T-helper 2 cell (primary cell): ENCODE measurements at regions not wholly inside any gene's neighbourhood (a gene's known extent, or its start where the extent isn't known, plus 50 kb on each side); places are given as distances from the start of the nearest gene placed in this dataset.

ENCODE experiments used
- DNase-seq, 5 experiments: peaks; one replicate each; pipeline versions ENCODE4 v3.0.0 to v3.0.0-alpha.2; 2012 to 2022

DNA sequence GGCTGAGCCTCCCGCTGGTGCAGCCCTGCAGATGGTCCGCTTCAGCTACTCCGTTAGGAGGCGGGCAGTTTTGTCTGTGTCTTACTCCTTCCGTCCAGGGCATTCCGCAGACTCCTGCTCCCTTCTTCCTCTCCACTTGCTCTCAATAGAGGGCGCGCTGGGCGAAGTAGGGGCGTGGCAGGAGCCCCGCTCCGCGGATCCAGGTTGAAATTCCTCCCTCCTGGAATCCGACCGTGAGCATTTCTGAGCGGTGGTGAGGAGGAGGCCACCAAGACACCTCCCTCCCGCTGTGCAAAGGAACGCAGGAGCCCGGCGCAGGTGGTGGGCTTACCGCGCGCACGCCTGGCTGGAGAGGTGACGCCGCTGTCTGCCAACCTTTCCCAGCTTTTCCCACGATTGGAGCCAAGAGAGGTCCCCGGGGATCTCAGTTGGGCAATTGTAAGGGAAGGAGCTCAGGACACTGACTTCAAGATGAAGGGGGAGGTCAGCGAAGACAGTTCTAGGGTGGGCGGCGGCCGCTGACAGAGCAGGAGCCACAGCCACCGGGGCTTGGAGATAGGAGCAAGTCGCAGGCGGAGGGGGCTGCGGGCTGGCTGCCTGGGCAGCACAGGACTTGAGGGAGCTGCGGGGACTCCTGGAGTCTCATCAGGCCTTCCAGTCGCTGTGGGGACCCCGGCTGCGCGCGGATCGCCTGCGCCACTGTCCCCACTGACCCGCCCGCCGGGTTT, 1011.3 kb downstream of the XPNPEP1 start:
- DNase-seq, result no peak

DNA sequence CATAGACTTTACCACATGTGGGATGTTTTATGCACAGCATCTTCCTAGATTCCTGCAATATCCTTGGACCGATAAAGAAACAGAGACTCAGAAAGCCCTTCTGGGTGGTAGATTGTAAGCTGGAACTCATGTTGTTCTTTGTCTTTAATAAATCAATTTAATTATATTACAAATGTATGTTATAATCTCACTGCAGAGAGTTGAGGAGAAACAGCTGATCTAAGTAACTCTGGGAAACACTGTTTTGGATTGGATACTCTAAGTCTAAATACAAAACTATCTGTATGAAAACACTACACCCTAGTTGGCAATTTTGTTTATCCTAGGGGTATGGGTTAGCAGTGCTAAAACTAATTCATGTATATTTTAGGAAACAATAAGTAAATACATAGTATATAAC, 1015.2 kb downstream of the XPNPEP1 start:
- DNase-seq, result no peak

DNA sequence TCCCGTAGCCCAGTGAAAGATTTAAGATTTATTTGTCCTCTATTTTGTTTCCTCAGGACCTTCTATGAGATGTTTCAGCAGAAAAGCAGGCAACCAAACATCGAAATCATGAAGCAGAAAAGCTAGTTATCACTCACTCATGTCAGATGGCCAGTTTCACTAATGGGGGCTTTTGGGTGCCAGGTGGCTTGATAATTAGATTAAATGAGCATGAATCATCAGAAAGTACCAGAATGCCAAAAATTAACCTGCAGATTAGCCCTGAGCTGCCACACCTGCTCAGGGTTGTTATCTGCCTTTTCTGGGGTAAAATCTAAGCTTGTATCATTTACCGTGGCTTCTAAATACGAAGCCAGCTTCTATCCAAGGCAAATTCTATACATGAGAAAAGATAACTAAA, 1017.5 kb downstream of the XPNPEP1 start:
- no peak for DNase-seq

DNA sequence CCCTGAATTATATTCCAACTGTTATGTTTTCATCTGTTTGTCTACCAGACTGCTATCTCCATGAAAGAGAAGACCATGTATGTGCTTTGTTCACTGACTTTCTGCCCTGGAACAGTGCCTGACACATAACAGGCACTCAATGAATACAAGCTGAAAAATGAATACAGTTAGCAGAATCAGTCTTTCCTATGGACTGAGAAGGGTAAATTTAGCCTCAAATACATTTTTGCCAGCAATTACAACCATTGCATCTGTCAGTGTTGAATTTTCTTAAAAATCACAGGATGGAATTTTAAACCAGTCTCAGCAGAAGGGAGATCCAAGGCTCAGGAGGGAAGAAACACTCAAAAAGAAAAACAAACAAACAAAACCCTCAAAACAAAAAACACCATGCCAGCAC, 1018.1 kb downstream of the XPNPEP1 start:
- no peak for DNase-seq

DNA sequence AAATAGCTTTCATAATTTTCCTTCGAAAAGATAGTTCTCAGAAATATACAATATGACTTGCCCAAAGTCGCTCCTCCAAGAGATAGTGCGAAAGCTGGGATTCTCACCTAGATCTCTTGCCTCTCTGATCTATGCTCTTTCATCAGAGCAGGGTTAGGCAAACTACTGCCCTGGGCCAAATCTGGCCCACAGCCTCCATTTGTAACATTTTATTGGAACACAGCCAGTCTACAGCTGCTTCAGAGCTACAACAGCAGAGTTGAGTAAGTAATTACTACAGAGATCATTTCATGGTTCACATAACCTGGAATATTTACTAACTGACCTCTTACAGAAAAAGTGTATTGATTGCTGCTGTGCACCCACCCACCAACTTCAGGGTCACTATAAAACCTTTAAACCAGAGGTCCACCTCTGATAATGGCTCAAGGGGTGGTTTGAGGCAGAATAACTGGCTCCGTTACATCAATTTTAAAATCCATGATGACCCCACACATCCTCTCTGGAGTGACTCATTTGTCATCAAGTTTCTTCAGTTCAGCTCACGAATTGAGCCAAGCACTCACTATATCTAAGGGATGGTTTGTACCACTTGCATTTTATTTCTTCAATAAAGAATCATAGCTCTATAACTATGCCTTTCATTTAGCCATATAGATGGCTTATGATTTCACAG, 1019.0 kb downstream of the XPNPEP1 start:
- no peak for DNase-seq

DNA sequence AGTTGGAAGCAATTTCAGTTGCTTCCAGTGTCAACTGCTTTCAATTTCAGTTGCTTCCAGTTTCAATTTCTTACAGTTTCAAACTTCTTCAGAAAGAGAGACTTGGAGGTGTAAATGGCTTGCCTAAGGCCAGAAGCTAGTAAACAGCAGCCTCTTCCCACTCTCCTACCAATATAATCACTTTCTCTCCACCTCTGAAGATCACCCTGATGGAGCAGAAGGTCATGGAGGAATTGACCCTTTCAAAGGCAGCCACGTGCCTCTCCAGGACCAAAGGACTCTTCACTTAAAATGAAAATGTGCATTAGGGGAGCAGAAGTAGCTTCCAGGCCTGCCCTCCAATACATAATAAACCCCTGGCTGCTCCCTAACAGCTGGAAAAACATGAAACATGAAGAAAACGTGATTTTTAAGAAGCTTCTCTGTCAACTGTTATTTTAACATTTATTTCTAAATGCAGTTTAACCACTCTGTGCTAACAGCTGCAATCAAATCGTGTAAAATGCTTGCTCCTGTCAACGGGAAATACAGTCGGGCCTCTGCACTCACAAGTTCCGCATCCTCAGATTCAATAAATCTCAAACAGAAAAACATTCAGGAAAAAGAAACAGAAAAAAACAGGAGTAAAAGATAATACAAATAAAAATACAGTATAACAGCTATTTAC, 1020.6 kb downstream of the XPNPEP1 start:
- DNase-seq, result no peak

DNA sequence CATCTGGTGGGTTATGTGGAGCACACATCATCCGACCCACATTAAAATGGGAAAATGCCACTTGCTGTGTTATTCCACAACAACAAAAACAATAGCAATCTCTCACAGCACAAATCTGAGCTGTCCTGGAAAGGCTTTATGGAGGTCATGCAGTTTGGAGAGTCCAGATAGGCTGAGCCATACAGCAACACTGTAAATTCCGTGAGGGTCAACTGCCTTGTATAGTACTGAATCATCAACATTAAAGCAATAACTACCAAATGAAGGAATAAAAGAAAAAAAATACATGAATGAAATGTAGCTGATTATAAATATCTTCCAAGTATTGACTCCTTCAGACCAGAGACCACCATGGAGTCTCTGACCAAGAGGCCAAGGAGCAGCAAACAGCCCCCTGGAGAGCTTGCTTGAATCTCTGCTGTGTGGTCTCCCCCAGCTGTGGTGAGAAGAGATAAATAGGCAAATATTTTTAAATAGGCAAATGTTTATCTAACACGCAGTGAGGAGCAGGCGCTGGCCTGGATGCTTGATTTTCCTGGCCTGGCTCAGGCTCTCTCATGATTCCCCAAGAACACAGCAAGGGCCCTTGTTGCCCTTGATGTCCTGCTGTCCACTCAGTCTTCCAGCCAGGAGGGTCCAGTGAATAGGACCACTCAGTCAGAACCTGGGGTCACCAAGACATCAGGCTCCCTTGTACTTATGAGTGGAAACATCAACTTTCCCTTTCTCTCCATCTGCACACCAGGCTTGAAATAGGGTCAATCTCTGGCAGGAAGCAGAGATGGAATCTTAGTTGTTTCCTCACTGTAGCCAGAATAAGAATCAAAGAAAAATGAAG, 1021.3 kb downstream of the XPNPEP1 start:
- no peak for DNase-seq

DNA sequence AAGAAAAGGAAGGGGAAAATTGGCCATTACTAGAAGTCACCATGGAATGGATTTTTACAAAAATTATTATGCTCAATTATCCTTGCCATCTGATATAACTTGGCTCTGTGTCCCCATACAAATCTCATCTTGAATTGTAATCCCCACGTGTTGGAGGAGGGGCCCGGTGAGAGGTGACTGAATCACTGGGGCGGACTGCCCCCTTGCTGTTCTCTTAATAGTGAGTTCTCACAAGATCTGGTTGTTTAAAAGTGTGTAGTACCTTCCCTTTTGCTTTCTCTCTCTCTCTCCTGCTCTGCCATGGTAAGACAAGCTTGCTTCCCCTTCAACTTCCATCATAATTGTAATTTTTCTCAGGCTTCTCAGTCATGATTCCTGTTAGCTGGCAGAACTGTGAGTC, 1023.6 kb downstream of the XPNPEP1 start:
- DNase-seq, result no peak

DNA sequence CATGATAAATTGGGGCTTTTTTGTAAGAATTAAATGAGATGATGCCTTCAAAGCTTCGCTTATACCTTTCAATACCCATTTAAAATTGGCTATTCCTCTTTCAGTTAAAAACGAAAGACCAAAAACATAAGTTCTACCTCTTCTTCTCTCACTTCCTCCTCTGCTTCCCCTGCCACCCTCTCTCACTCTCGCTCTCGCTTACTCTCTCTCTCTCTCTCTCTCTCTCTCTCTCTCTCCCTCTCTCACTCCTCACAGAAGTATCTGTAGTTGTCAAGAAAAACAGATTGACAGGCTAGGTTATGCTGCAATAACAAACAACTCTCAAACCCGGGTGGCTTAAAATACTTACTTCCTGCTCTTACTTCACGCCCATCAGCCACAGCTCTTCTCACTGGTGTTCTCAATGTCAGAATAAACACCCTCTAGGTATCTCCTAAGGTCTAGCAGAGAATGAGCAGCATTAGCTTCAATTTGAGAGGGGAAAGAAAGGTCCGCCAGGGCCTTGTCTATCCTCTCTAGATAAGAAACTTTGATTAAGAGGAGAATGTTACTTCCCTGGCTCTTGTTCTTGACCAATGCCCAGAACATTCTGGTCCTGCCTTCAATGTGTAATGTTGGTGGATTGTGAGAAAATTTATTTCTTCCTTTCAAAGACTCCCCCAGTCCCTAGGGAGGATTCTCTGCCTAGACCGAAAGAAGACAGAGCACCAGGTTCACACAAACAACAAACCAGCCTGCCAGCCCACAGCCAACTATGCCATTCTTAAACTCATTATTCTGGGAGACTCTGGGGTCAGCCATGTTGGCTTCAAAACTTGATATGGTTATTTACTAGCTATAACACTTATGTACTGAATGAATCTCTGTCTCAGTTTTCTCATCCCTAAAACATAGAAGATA, 1028.7 kb downstream of the XPNPEP1 start:
- no peak for DNase-seq

DNA sequence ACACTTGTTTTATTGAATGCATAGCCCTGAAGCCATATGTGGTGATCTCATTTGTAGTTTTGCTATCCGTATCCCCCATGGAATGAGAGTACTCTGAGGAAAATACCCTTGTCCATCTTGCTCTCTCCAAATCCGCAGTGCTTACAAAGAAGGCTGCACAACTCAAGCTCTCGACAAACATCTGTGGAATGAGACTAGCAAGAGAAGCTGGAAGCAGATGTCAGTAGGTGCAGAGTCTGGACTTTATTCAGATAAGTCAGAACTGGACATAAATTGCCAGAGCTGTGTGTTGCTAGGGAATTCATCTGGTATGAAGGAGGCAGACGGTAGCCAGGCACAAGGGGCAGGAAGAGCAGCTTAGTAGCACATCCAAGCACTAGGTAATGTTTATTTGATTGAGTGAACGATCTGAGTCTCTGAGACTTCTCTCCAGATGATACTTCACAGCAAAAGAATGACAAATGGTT, 1046.2 kb downstream of the XPNPEP1 start:
- no peak for DNase-seq

DNA sequence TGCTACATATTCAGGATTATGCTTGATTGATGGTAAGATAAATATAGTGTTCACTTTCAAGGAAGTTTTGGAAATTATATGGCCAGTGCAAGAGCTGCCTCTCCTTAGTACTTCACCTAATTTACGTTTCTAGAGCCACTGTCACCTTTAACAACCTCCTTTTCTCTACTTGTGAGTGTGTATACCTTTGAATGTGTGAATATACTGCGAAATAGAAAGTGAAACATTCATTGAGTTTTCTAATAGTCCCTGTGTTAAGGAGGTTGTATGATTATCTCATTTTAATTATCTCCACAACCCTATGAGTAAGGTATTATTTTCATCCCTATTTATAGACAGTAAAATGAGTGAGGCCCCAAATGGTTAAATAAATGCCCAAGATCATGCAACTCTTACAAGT, 1050.5 kb downstream of the XPNPEP1 start:
- DNase-seq, result no peak

DNA sequence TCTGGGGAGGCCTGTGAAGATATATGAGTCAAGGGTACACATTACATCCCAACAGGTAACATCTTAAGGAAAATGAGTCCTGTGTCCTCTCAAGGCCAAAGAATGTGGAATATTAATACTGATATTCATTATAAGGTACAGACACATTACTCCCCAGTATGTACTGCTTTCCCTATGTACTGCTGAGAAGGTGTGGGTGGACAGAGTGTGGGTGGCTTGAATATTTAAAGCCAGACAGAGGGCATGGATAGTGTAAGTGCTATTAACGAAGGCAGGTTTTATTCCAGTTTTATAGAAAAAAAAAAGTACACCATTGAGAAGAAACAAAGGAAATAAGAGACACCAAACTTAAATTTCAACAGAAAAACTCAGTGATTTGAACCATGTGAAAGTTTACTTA, 1054.4 kb downstream of the XPNPEP1 start:
- DNase-seq, result no peak

DNA sequence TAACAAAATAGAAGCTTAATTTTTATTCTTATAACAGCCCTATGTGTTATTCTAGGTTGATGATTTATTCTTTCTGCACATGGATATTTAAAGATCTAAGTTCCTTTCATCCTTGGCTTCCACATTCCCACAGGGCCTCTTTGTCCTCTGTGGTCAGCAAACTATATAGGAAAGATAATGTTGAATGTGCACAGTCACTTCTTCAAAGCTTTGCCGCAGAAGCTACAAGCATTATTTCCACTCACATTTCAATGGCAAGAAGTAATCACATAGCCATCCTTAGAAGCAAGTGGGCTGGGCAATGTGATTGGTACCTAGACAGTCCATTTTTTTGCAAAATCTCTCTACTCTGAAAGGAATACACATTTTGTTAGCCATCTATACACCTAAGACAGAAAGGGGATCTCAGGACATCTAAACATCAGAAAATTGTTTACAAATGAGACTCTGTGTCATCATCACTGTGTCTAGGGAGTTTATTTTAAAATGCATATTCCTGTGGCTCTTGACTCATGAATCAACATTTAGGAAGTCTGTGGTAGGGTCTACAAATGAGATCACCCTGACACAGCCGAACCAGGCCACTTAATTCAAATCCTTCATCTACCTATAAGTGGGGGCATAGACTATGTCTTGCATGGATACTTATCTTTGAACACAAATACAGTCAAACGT, 1060.5 kb downstream of the XPNPEP1 start:
- DNase-seq, result no peak

DNA sequence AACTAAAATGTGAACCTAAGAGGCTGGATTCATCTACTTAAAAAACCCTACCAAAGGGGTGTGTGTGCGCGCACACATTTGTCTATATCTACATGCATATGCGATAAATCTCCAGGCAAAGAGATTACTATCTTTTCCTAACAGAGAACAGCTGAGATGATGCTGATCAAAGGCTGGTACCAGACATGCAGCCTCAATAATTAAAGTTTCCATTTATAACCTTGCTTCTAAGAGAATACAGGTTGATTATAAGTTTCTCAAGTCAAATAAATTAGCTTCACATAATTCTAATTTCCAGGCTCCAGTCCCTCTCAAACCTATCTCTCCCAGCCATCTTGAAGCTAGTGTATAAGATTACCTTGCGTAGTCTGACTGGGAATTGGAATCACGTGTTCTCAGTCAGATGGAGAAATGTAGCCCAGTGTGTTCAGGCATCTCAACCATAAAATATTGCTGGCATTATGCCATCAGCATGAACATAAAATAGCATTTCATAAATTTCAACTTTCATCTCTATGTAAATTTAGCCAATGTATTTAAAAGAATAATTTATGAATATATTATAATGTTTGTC, 1062.0 kb downstream of the XPNPEP1 start:
- no peak for DNase-seq

DNA sequence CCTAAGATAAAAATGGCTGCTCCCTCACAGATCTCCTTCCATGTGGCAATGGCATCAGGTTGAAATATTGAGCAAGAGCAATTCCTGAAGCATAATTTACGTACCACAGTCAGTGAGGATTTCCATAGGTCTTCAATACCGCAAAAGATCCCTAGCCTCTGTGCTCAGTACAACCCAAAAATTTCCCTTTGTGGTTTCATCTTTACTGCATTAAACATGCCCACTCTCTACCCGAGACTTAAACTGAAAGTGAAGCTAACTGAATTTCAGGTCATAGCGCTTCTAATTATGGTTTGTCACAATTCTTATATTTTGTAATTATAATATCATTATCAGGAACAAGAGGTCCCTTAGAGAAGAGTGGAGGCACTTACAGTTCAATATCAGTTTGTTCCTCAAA, 1071.1 kb downstream of the XPNPEP1 start:
- no peak for DNase-seq

DNA sequence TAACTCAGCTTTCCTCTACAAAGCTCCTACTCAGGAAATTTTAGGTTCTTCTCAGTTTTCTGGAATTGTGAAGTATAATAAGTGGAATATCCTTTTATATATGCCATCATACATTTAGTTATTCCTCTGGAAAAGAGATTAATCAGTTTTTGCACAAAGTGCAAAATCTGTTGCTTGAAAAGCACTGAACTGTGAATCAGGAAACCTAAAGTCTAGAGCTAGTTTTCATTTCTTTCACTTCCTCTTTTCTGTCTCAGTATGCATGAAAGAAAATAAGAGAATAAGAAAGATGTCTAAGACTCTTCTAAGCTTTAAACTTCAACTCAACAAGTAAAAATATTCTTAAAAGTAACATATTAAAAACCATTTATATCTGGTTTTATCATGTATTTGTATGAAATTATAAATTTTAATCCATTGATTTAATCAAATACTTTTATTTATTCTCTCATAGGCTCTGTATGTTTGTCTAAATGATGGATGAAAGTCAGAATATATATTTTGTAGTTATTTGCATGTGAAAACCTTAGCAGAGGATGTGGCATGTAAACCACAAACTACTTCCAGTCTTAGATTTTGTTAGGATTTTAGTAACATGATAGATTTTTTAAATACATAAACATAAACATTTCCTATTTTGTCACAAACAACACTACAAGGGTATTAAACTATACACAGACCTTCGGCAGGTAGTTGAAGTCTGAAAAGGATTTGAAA, 1073.0 kb downstream of the XPNPEP1 start:
- no peak for DNase-seq

DNA sequence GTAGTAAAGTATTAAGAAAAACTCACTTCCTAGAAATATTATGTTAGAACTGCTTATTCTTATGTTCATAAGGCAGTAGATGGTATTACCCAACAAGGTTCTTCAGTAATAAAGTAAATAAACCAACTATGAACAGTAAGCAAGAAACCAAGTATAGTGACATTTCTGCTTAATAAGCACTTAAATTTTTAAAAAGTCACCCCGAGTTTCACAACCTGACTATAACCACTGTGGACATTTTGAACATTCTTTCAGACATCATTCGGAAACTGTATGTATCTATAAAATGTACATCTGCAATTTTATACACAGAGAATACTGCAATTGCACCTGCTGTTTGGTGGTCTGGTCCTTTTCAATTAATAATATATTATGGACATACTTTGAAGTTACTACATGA, 1073.6 kb downstream of the XPNPEP1 start:
- no peak for DNase-seq

DNA sequence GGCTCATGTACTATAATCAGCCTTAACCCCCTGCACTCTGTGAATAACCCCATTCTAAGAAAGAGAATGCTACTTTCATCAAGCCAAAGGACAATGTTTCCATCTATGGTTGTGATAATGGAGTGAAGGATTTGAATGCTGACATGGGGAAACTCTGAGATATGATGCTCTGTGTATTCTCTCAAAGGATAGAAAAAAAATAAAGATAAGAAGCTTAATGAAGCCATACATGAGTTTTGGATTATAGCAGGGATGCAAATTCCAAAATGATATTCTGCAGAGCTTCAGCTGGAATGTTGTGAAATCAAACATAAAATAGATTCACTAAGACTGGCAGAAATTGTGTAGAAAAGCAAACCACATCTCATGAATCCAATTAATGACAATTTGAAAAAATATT, 1074.1 kb downstream of the XPNPEP1 start:
- no peak for DNase-seq

DNA sequence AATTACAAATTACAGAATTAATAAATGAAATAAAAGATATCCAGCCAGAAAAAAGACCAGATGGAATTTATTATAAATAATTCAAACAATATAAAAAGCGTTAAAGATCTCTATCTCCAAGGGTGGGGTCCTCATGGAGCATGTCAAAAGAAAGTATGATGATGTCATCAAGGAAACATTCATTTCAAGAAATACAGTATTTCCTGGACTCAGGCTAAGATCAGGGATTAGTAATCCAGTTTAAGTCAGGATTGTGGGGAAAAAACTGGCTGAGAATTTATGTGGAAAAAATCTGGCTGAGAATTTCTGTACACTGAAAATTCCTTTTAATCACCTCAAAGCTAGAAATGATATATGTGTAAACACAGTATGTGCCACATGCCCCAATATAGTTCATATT, 1075.3 kb downstream of the XPNPEP1 start:
- no peak for DNase-seq

DNA sequence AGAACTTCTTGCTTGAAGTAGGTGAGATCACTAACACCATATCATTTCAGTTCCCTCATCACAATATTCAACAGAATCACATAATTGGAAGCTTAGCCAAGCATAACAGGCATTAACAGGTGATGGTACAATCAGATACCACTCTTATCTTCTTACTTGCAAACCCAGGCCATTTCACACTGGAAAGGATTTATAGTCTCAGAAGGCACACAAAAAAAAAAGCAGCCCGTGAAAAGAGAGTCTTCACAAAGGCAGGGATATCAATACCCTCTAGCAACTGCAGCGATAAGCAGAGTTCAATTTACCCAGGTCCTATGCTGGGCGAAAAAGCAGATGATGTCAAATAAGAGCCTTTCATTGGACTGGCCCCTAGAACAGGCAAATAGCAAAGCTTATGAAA, 1082.4 kb downstream of the XPNPEP1 start:
- no peak for DNase-seq
